ENCODE measurements at regions not wholly inside any gene's neighbourhood (a gene's known extent, or its start where the extent isn't known, plus 50 kb on each side); places are given as distances from the start of the nearest gene placed in this dataset.

DNA sequence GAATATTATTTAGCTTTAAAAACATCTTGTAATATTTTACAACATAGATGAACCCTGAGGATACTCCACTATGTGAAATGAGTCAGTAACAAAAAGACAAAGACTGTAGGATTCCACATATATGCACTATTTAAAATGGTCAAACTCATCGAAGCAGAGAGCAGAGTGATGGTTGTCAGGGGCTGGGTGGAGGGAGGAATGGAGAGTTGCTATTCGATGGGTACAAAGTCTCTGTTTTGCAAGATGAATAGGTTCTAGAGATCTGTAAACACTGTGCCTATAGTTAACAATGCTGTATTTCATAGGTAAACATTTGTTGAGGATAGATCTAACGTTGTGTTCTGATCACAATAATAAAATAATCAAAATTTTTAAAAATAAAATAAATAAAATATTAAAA, 1675.9 kb upstream of the CELF4 start:
- Histone ChIP-seq H3K27ac (no peak overlapping the region), H3K27me3 (no peaks in the 10 kb centered on the region), H3K36me3 (no peaks in the 10 kb centered on the region), H3K9me3 (no peaks in the 10 kb centered on the region), H3K4me3 (no peak overlapping the region), H3K4me1 (no peaks in the 10 kb centered on the region)
- TF ChIP-seq CTCF (IDR thresholded peaks at IDR 0.05) = no peak
- TF ChIP-seq POLR2A (IDR thresholded peaks at IDR 0.05) = no peak
- DNase-seq = no peak

DNA sequence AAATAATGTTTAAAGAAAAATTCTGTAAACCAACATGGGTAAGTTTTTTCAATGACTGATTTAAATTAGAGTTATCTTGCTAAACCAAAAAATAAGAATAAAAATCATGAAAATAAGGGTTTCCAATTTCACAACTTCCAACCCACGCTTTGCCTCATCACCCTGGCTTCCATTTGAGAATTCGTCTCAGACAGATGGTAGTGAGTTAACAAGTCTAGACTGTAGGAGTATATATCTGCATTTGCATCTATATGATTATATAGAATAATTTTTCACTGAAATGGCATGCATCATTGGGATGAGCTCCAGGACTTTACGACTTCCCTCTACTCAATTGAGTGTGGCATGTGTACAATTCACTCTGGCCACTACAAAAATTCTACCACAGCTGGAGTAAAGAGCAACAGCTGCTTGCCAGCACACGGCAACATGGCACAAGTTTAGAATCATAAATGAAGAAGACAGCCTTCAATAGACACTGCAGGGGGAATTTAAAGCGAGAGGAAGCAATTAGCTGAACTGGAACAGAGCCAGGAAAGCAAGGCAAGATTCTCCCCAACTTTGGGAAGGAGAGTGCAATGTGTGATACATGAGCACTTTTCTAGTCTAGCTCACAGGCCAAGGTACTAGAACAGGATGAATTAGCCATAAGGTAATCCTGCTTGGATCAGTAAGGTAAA, 1673.5 kb upstream of the CELF4 start:
- no peak for DNase-seq
- H3K9me3 ChIP-seq = no peaks in the 10 kb centered on the region
- H3K36me3 ChIP-seq = no peaks in the 10 kb centered on the region
- no peak overlapping the region for H3K4me3 ChIP-seq
- H3K4me1 ChIP-seq = no peaks in the 10 kb centered on the region
- H3K27me3 ChIP-seq = no peaks in the 10 kb centered on the region
- H3K27ac ChIP-seq = no peak overlapping the region
- TF ChIP-seq CTCF (IDR thresholded peaks at IDR 0.05) = no peak

GRCh38 chr18:39235118-39235719, 1669.6 kb upstream of the CELF4 start:
- H3K9me3 ChIP-seq = peaks cover 0 to 3% (median 0%) of the 10 kb centered on the region in 4 donors

GRCh38 chr18:39232937-39233336, 1667.3 kb upstream of the CELF4 start:
- Histone ChIP-seq H3K9me3 (peaks cover 0 to 3% (median 0%) of the 10 kb centered on the region in 4 donors), H3K36me3 (no peaks in the 10 kb centered on the region), H3K27ac (no peak overlapping the region), H3K4me3 (no peak overlapping the region), H3K27me3 (no peaks in the 10 kb centered on the region), H3K4me1 (no peaks in the 10 kb centered on the region)
- DNase-seq = no peak
- no peak for TF ChIP-seq CTCF (IDR thresholded peaks at IDR 0.05)

More at GRCh38 chr18:39235118-39235719, 1669.6 kb upstream of the CELF4 start:
- Histone ChIP-seq H3K4me3 (no peak overlapping the region), H3K27ac (no peak overlapping the region), H3K27me3 (no peaks in the 10 kb centered on the region), H3K4me1 (no peaks in the 10 kb centered on the region), H3K36me3 (no peaks in the 10 kb centered on the region)
- DNase-seq = no peak
- TF ChIP-seq POLR2A (IDR thresholded peaks at IDR 0.05) (no peak), CTCF (IDR thresholded peaks at IDR 0.05) (no peak)

DNA sequence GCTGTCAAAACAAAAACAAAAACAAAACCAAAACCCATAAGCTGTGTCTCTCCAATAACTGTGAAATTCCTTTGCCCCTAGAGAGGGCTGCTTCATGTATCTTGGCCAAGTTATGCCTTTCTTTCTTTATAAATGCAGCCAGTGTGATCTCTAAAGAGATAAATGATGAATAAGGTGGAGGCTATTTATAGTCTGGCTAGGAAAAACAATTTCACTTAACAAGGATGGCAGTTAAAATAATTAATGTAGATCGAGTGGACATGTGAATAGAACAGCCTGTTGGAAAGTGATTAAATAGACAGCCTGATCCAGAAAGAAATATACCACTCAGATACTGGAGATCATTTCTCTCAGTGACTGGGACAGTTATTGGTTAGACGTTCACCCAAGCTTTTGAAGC, 1666.9 kb upstream of the CELF4 start:
- H3K36me3 ChIP-seq = no peaks in the 10 kb centered on the region
- no peaks in the 10 kb centered on the region for H3K4me1 ChIP-seq
- no peak for DNase-seq
- H3K27me3 ChIP-seq = no peaks in the 10 kb centered on the region
- H3K27ac ChIP-seq = no peak overlapping the region
- no peak overlapping the region for H3K4me3 ChIP-seq
- TF ChIP-seq CTCF (IDR thresholded peaks at IDR 0.05) (no peak), POLR2A (IDR thresholded peaks at IDR 0.05) (no peak)
- peaks cover 0 to 3% (median 0%) of the 10 kb centered on the region in 4 donors for H3K9me3 ChIP-seq

All from Peyer's patch (tissue), 4 donors.